ENCODE measurements at regions not wholly inside any gene's neighbourhood (a gene's known extent, or its start where the extent isn't known, plus 50 kb on each side); places are given as distances from the start of the nearest gene placed in this dataset.
A peak's percentile ranks its signal among the peaks of the same experiment; 100 is the strongest.

DNA sequence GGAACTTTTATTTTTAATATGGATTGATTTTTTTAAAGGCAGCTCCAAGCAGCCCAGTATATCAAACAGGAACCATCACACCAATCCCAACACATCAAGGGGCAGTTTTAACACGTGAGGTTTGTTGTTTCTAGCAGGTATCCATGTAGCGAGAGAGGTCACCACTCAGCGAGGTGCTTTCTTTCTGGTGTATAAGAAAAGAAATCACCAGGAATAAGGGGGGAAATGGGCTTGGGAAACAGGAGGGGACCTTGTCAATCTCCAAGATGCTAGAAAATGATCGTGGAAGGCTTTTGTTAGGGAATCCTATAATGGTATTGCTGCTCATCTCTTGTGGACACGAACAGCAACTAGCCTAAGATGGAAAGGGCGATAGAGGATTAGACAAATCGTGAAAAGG, 402.9 kb upstream of the ATP11B start:
- Histone ChIP-seq H3K9me3 (replicated peaks; ENCODE audit: control insufficient read depth, low read depth, low read length) (no peaks in the 10 kb centered on the region), H3K36me3 (ENCODE audit: control insufficient read depth, insufficient read depth, low read length) (no peaks in the 10 kb centered on the region), H3K4me1 (ENCODE audit: control insufficient read depth, insufficient read depth, low read length) (no peaks in the 10 kb centered on the region), H3K4me3 (ENCODE audit: low read length) (no peak overlapping the region), H3K27me3 (ENCODE audit: control insufficient read depth, insufficient read depth, low read length) (no peaks in the 10 kb centered on the region), H3K27ac (ENCODE audit: low read length) (no peak overlapping the region)
- 79% methylated on average over 3 of the region's 7 CpGs for WGBS (ENCODE audit: insufficient coverage)
- DNase-seq: no peak

DNA sequence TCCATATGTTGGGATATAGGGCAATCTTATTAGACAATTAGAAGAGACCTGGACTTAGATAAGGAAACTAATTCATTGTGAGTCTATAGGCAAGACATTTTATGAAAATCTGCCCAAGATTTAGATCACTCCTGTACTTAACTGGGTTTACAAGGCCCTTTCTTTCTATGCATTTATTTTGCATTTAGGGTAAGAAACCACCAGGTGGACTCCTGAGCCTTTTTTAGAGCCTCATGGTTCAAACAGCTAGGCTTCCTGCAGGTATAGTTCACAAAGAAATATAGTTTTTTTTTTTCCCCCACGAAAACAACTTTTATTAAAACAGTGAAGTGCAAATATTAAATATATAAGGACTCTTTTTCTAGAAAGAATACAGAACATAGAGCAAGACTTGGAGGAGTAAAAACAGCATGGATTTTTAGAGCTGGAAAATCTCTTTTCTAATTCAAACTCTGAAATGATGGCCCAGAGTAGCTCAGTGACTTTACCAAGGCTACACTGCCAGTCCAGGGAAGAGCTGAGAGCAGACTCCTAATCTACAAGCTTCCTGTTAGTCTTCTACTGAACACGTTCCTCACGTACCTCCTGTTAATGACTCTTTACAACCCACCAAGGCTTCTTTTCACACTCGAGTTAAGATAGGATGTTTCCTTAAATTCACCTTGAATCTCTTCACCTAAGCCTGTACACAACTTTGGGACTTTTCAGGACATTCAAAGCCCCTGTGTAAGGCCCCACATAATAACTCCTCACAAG, 400.9 kb upstream of the ATP11B start:
- H3K4me1 ChIP-seq (ENCODE audit: control insufficient read depth, insufficient read depth, low read length): no peaks in the 10 kb centered on the region
- H3K27me3 ChIP-seq (ENCODE audit: control insufficient read depth, insufficient read depth, low read length): no peaks in the 10 kb centered on the region
- H3K36me3 ChIP-seq (ENCODE audit: control insufficient read depth, insufficient read depth, low read length): no peaks in the 10 kb centered on the region
- H3K4me3 ChIP-seq (ENCODE audit: low read length): no peak overlapping the region
- WGBS (ENCODE audit: insufficient coverage): 23% methylated on average over 2 of the region's 4 CpGs
- no peak for DNase-seq
- no peaks in the 10 kb centered on the region for H3K9me3 ChIP-seq (replicated peaks; ENCODE audit: control insufficient read depth, low read depth, low read length)
- no peak overlapping the region for H3K27ac ChIP-seq (ENCODE audit: low read length)

DNA sequence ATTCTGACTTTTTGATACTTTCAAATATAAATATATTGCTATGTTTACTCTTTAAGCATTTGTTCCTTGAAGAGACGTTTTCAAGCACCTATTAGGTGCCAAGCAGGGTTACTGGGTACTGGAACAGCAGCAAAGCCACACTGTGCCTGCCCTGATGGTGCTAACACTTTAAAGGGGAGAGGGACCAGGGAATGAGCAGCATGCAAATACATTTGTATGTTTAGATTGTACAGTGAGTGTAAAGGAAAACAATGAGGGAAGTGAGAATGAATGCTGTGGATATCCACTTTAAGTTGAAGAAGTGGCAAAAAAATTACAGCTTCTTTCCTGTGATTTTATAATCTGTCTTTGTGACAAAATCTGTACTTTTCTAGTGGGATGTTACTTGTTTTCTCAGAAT, 400.2 kb upstream of the ATP11B start:
- H3K27me3 ChIP-seq (ENCODE audit: control insufficient read depth, insufficient read depth, low read length): no peaks in the 10 kb centered on the region
- DNase-seq: no peak
- H3K4me3 ChIP-seq (ENCODE audit: low read length): no peak overlapping the region
- H3K4me1 ChIP-seq (ENCODE audit: control insufficient read depth, insufficient read depth, low read length): no peaks in the 10 kb centered on the region
- H3K9me3 ChIP-seq (replicated peaks; ENCODE audit: control insufficient read depth, low read depth, low read length): no peaks in the 10 kb centered on the region
- H3K36me3 ChIP-seq (ENCODE audit: control insufficient read depth, insufficient read depth, low read length): no peaks in the 10 kb centered on the region
- no peak overlapping the region for H3K27ac ChIP-seq (ENCODE audit: low read length)
- WGBS (ENCODE audit: insufficient coverage): 38% methylated on average over 1 of the region's 1 CpG

DNA sequence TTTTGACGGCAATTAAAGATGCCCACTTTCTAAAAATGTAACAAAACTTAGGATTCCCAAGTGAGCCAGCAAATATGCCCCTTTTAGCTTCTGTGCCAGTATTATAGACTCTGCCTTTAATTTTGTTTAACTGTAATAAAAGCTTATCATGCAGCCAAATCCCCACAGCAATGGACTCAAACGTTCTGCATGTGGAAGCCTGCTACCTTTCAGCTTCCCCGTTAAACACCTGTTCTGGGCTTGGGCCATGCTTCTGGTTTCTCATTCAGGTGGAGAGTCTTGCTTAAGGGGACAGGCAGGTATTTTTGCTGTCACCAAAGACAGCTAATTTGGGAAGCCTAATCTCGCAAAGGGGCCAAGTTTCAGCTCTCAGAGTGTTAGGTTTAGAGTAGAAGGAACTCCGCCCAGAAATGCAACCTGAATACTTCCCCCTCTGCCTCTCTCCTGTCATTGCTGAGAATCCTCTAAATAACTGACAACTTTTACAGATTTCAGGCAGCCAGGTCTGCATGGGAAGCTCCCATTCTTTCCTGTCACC, 399.4 kb upstream of the ATP11B start:
- no peak overlapping the region for H3K4me3 ChIP-seq (ENCODE audit: low read length)
- no peaks in the 10 kb centered on the region for H3K27me3 ChIP-seq (ENCODE audit: control insufficient read depth, insufficient read depth, low read length)
- H3K9me3 ChIP-seq (replicated peaks; ENCODE audit: control insufficient read depth, low read depth, low read length): no peaks in the 10 kb centered on the region
- no peaks in the 10 kb centered on the region for H3K36me3 ChIP-seq (ENCODE audit: control insufficient read depth, insufficient read depth, low read length)
- 80% methylated on average over 2 of the region's 5 CpGs for WGBS (ENCODE audit: insufficient coverage)
- no peaks in the 10 kb centered on the region for H3K4me1 ChIP-seq (ENCODE audit: control insufficient read depth, insufficient read depth, low read length)
- H3K27ac ChIP-seq (ENCODE audit: low read length): no peak overlapping the region
- DNase-seq: no peak

DNA sequence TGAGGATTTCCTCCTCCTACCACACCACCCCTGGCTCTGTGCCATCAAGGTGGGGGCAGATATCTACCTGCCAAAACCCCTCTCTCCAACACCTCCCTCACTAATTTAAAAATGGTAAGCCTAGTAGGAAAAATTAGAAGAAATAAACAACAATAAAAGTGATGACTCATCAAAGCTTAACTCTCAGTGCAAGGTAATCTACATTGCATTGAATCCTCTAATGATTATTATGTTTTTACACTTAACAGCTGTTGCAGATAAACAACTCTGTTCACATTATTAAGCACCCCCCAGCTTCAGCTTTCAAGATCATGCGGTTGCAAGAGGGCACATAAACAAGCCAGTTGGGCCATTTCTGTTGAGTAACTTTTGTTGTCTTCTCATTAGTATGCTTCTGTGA, 396.1 kb upstream of the ATP11B start:
- H3K27ac ChIP-seq (ENCODE audit: low read length): no peak overlapping the region
- H3K4me3 ChIP-seq (ENCODE audit: low read length): no peak overlapping the region
- no CpG with 5 or more reads among the region's 1 CpG for whole genome bisulfite sequencing (ENCODE audit: insufficient coverage)
- H3K27me3 ChIP-seq (ENCODE audit: control insufficient read depth, insufficient read depth, low read length): no peaks in the 10 kb centered on the region
- H3K9me3 ChIP-seq (replicated peaks; ENCODE audit: control insufficient read depth, low read depth, low read length): no peaks in the 10 kb centered on the region
- no peaks in the 10 kb centered on the region for H3K36me3 ChIP-seq (ENCODE audit: control insufficient read depth, insufficient read depth, low read length)
- no peak for DNase-seq
- no peaks in the 10 kb centered on the region for H3K4me1 ChIP-seq (ENCODE audit: control insufficient read depth, insufficient read depth, low read length)

DNA sequence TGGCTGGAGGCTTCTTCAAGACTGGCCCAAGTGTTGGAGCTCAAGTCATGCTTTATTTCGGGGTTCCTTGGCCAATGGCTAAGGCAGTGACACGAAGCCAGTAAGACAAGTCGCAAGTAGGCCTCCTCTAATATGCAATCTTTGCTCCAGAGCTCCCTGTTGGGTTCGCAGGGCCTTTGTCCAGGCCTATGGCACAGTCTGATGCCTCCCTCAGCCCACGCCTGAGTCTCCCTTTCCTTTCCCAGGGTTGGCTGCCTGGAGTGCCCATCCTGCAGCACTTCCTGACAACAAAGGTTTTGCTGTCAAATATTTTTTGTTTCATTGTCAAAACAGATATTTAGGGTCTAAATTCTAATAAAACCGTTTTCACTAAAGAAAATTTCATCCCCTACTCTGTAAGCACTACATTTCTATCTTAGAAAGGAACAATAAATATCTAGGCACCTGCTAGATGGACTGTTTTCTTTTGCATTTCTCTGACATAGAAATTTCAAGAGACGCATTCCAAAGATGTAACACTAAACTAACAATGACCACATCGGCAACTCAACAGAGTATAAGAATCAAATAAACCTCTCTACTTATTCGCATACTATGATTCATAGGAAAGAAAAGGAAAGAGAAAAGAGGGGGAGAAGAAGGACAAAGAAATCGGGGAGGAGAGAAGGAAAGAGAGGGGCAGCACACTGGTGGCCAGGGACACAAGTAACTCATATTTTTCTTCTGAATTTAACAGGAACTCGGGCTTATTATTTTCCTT, 393.1 kb upstream of the ATP11B start:
- WGBS (ENCODE audit: insufficient coverage): 93% methylated on average over 4 of the region's 11 CpGs
- Histone ChIP-seq H3K27ac (ENCODE audit: low read length) (no peak overlapping the region), H3K4me3 (ENCODE audit: low read length) (no peak overlapping the region), H3K4me1 (ENCODE audit: control insufficient read depth, insufficient read depth, low read length) (no peaks in the 10 kb centered on the region), H3K9me3 (replicated peaks; ENCODE audit: control insufficient read depth, low read depth, low read length) (no peaks in the 10 kb centered on the region), H3K36me3 (ENCODE audit: control insufficient read depth, insufficient read depth, low read length) (no peaks in the 10 kb centered on the region), H3K27me3 (ENCODE audit: control insufficient read depth, insufficient read depth, low read length) (no peaks in the 10 kb centered on the region)
- no peak for DNase-seq

DNA sequence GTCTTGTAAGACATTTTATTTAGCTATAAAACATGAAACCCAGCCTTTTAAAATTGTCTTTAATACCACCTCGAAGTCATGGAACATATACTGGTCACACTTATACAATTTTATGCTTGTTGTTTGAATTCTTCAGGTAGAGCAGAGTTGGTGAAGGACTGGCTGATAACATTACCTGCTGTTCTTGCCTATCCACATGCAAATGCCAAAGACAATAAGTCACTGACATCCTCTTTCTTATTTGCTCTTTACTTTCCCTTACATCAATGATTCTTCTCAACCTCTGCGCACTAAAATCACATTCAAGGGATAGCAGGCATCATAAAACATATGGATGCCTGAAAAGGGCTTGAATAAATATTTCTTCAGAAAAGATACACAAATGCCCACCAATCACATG, 392.5 kb upstream of the ATP11B start:
- H3K9me3 ChIP-seq (replicated peaks; ENCODE audit: control insufficient read depth, low read depth, low read length): no peaks in the 10 kb centered on the region

DNA sequence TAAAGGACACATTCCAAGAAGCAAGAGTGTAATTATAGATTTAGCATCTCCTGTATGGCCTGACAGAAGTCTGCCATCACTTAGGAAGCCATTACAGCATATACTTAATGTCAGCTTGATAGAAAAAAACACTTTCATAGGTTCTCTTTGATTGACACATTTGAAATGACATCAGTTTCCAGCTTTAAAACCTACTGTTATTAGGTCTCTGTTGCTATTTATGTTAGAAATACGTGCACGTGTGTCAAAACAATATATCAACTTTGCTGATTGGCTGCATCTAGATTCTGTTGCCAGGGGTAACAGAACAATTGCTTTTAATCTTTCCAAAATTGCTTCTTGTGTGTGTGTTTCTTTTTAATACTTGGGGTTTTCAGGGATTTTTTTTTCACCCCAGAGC, 389.3 kb upstream of the ATP11B start:
- no CpG with 5 or more reads among the region's 2 CpGs for whole genome bisulfite sequencing (ENCODE audit: insufficient coverage)
- H3K4me1 ChIP-seq (ENCODE audit: control insufficient read depth, insufficient read depth, low read length): no peaks in the 10 kb centered on the region
- no peak overlapping the region for H3K27ac ChIP-seq (ENCODE audit: low read length)
- no peaks in the 10 kb centered on the region for H3K27me3 ChIP-seq (ENCODE audit: control insufficient read depth, insufficient read depth, low read length)
- no peaks in the 10 kb centered on the region for H3K9me3 ChIP-seq (replicated peaks; ENCODE audit: control insufficient read depth, low read depth, low read length)
- no peak overlapping the region for H3K4me3 ChIP-seq (ENCODE audit: low read length)
- DNase-seq: no peak
- no peaks in the 10 kb centered on the region for H3K36me3 ChIP-seq (ENCODE audit: control insufficient read depth, insufficient read depth, low read length)

More for the DNA sequence above, 392.5 kb upstream of the ATP11B start:
- Histone ChIP-seq H3K4me1 (ENCODE audit: control insufficient read depth, insufficient read depth, low read length) (no peaks in the 10 kb centered on the region), H3K4me3 (ENCODE audit: low read length) (no peak overlapping the region), H3K27ac (ENCODE audit: low read length) (no peak overlapping the region), H3K27me3 (ENCODE audit: control insufficient read depth, insufficient read depth, low read length) (no peaks in the 10 kb centered on the region), H3K36me3 (ENCODE audit: control insufficient read depth, insufficient read depth, low read length) (no peaks in the 10 kb centered on the region)
- DNase-seq: no peak
- no CpG with 5 or more reads among the region's 2 CpGs for WGBS (ENCODE audit: insufficient coverage)

DNA sequence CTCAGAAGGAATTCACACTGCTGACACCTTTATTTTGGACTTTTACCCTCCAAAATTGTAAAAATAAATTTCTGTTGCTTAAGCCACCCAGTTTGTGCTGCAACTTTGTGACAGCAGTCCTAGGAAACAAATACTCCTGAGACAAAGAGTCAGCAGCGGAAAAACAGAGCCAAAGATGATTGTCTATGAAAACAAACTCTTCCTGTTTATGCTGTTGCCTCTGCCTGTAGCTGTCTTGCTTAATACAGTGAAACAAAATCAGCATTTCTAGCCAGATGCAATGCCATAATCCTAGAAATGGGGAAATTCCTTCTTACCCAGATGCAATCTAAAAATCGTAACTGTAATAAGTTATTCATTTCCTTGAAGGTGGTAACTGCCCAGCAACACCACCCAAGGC, 387.5 kb upstream of the ATP11B start:
- H3K27me3 ChIP-seq (ENCODE audit: control insufficient read depth, insufficient read depth, low read length): no peaks in the 10 kb centered on the region
- no peak overlapping the region for H3K4me3 ChIP-seq (ENCODE audit: low read length)
- no peaks in the 10 kb centered on the region for H3K9me3 ChIP-seq (replicated peaks; ENCODE audit: control insufficient read depth, low read depth, low read length)
- peak; percentile 13 for DNase-seq
- H3K36me3 ChIP-seq (ENCODE audit: control insufficient read depth, insufficient read depth, low read length): no peaks in the 10 kb centered on the region
- 38% methylated on average over 1 of the region's 2 CpGs for WGBS (ENCODE audit: insufficient coverage)
- H3K4me1 ChIP-seq (ENCODE audit: control insufficient read depth, insufficient read depth, low read length): no peaks in the 10 kb centered on the region
- H3K27ac ChIP-seq (ENCODE audit: low read length): no peak overlapping the region

DNA sequence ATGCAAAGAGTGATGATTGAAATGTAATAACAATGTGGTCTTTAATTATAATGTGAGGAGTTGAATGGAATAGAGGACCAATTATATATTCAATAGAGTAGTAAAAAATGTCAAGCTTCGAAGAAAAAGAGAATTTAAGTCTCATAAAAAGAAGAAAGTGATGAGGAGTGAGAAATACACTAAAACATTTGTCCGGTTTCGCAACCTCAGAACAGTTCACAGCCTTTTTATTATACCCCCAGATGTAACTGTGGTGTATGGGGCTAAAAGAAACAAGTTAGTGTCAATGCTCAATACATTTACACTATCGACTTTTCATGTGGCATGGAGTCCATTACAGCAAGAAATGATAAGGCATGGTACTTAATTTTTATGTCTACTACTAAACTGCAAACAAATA, 386.5 kb upstream of the ATP11B start:
- Histone ChIP-seq H3K4me3 (ENCODE audit: low read length) (no peak overlapping the region), H3K27ac (ENCODE audit: low read length) (no peak overlapping the region), H3K27me3 (ENCODE audit: control insufficient read depth, insufficient read depth, low read length) (no peaks in the 10 kb centered on the region), H3K36me3 (ENCODE audit: control insufficient read depth, insufficient read depth, low read length) (no peaks in the 10 kb centered on the region), H3K9me3 (replicated peaks; ENCODE audit: control insufficient read depth, low read depth, low read length) (no peaks in the 10 kb centered on the region), H3K4me1 (ENCODE audit: control insufficient read depth, insufficient read depth, low read length) (no peaks in the 10 kb centered on the region)
- no peak for DNase-seq
- WGBS (ENCODE audit: insufficient coverage): no CpG with 5 or more reads among the region's 4 CpGs
